Spleen (tissue), 7 donors: ENCODE measurements at regions not wholly inside any gene's neighbourhood (a gene's known extent, or its start where the extent isn't known, plus 50 kb on each side); places are given as distances from the start of the nearest gene placed in this dataset.

ENCODE experiments used
- CTCF ChIP-seq, 11 experiments: fragments of 200-600 bp in 7 of 11; fragments of 450-650 bp in 4 of 11; sonication (generic) in 4 of 11; IDR thresholded peaks in 8 of 11; conservative IDR thresholded peaks in 3 of 11; 1 replicate in 7 of 11; 2 replicates in 4 of 11; pipeline versions ENCODE4 v1.4.0 to v1.8.0; 2016 to 2021; ENCODE audit warnings: antibody characterized with exemption in 11 of 11, inconsistent platforms in 4 of 11, mild to moderate bottlenecking in 1 of 11
- POLR2A ChIP-seq, 3 donors: fragments of 450-650 bp; IDR thresholded peaks; one replicate each; pipeline ENCODE4 v1.5.1; 2017; ENCODE audit warnings: antibody characterized with exemption in 3 of 3, mild to moderate bottlenecking in 1 of 3
- donor health status: DM: no; HTN: no; CAD: no; lungs with moderate emphysema.
- donor health status: DM: no; HTN: no; CAD: no.
- donor health status: DM: no; HTN: no; CAD: no.

- TF ChIP-seq CTCF (IDR thresholded peaks at IDR 0.05 in 8 of 11, conservative IDR thresholded peaks at IDR 0.05 in 3 of 11): no peak
- no peak for TF ChIP-seq POLR2A (IDR thresholded peaks at IDR 0.05)
These were observed 260.3 kb downstream of the ARHGAP12 start for GRCh38 chr10:31668326-31668725.
